RWPE1 (cell line): ENCODE measurements at regions not wholly inside any gene's neighbourhood (a gene's known extent, or its start where the extent isn't known, plus 50 kb on each side); places are given as distances from the start of the nearest gene placed in this dataset.

Experiments
- CTCF ChIA-PET: fragments of 350-600 bp; sonication (Branson Sonifier 250); formaldehyde crosslinking; extraction: SDS; loops from one replicate; lab custom pipeline; 2021; lab: Yijun Ruan, JAX
- POLR2A ChIA-PET: fragments of 400-600 bp; formaldehyde crosslinking; extraction: SDS; loops from one replicate; lab custom pipeline; 2020; ENCODE audit warnings: antibody characterized with exemption; ENCODE audit not compliant: low non-redundant PET; lab: Yijun Ruan, JAX
- DNase-seq: peaks from one replicate; pipeline ENCODE4 v3.0.0; 2012; ENCODE audit warnings: low spot score
- H3K27ac ChIP-seq: fragments of 450-650 bp; 2 replicates; pipeline ENCODE4 v1.5.1; 2017
- TF ChIP-seq, protein P1 (sequence below): fragments of 450-650 bp; conservative IDR thresholded peaks from 2 replicates; pipeline ENCODE4 v1.5.1; 2017; ENCODE audit warnings: low read depth, mild to moderate bottlenecking

DNA sequence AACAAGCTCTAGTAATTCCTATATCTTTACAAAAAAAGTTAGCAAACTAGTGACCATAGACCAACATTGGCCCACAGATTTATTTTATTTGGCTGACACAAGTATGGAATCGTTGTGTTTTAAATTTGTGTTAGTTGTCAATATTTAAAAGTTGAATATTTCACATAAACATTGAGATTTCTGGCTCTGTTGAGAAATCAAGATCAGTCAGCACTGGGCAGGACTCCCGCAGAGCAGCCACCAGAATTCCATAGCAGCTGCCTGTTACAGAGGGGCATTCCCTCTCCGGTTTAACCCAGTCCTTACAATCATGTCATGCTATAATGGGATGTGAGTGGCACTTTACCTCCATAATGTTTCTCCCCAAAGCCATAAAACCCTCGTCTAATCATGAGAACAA is 79.2 kb upstream of the NRIP1 start:
- no peak overlapping the region for H3K27ac ChIP-seq
- ChIA-PET CTCF (no interaction called here), POLR2A (no interaction called here)
- TF ChIP-seq, protein P1, sequence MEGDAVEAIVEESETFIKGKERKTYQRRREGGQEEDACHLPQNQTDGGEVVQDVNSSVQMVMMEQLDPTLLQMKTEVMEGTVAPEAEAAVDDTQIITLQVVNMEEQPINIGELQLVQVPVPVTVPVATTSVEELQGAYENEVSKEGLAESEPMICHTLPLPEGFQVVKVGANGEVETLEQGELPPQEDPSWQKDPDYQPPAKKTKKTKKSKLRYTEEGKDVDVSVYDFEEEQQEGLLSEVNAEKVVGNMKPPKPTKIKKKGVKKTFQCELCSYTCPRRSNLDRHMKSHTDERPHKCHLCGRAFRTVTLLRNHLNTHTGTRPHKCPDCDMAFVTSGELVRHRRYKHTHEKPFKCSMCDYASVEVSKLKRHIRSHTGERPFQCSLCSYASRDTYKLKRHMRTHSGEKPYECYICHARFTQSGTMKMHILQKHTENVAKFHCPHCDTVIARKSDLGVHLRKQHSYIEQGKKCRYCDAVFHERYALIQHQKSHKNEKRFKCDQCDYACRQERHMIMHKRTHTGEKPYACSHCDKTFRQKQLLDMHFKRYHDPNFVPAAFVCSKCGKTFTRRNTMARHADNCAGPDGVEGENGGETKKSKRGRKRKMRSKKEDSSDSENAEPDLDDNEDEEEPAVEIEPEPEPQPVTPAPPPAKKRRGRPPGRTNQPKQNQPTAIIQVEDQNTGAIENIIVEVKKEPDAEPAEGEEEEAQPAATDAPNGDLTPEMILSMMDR: no peak
- DNase-seq: no peak

DNA sequence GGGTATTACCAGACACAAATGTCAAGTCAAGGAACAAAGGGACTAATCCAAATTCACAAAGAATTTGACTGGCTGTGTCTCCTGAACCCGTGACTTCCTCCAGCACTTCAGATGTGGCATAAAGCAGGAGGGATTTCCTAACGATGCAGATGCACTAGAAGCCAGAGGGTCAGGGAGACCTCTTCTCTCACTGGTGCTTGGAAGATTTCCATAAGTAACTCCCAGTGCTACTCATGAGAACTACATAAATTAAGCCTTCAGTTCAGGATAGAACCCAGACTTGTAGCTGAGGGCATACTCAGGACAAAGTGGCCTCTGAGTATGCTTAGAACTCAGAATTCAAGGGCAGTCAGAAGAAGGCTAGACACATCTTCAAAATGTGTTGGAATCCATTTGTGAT is 83.6 kb upstream of the NRIP1 start:
- ChIA-PET POLR2A (no interaction called here), CTCF (interaction anchor here (0.7 kb wide), 1 partner anchor 180 kb away, joined by 5 read pairs; no protein-coding TSS in a partner anchor)
- TF ChIP-seq, protein P1: no peak
- no peak for DNase-seq
- no peak overlapping the region for H3K27ac ChIP-seq

DNA sequence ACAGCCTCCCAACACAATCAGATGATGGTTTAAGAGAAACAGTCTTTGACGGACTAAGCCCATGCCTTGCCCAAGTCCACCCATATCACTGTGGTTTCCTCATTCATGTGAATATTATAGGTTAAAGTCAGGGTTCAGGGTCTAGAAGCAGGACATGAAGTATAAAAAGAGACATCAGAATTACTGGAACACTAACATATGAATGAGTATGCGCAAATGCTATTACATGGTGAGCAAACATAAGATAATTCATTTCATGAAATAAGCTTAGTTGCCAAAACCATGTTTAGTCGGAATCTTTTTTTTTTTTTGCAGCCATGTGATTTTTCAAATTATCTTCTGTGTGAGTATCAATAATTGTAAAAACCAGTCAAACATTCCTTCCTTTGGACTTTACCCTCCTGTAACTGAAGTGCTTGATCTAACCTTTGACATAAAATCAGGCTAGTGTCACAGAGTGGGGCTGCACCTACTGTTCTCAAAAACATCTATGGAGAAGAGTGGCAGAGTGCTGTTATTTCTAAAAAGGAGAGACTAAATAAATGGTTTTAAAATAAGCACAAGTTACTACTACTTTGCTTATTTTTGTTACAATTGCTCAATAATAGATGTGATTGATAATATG is 84.9 kb upstream of the NRIP1 start:
- no peak for DNase-seq
- TF ChIP-seq, protein P1: no peak
- POLR2A ChIA-PET: no interaction called here
- H3K27ac ChIP-seq: no peak overlapping the region
- CTCF ChIA-PET: no interaction called here

DNA sequence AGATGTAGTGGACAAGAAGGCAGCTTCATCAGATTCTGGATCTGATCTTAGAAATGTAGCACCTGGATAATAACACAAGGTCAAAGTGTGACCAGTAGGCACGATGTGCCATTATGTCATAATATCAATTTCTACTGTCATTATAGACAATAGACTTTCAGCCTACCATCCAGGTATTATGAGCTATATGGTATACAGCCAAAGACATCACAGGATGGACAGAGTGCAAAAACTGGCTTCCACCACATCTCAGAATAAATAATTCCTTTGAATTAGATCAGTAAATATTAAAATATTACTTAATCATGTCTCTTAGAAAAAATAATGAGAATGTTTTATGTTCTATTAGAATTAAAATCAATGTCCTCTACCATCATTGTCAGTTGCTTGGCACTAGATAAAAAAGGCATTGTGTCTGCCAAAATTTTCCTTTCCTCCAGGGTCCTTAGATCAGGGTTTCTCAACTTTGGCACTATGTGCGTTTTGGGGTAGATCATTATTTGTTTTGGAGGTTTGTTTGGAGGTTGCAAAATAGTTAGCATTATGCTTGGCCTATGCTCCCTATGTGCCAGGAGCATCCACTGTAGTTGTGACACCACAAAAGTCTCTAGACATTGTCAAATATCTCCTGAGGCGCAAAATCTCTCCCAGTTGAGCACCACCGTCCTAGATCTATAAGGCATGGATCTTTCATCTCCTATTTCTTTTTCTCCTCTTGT is 86.7 kb upstream of the NRIP1 start:
- H3K27ac ChIP-seq: no peak overlapping the region
- DNase-seq: no peak
- POLR2A ChIA-PET: no interaction called here
- CTCF ChIA-PET: no interaction called here
- TF ChIP-seq, protein P1: no peak

GRCh38 chr21:15152591-15152990 is 87.8 kb upstream of the NRIP1 start:
- ChIA-PET POLR2A (no interaction called here), CTCF (no interaction called here)
- DNase-seq: no peak
- TF ChIP-seq, protein P1: no peak
- no peak overlapping the region for H3K27ac ChIP-seq

- no peak for DNase-seq
- no peak overlapping the region for H3K27ac ChIP-seq
- ChIA-PET CTCF (no interaction called here), POLR2A (no interaction called here)
- TF ChIP-seq, protein P1: no peak
Observed at GRCh38 chr21:15159382-15160020, 94.7 kb upstream of the NRIP1 start.
